ENCODE measurements at regions not wholly inside any gene's neighbourhood (a gene's known extent, or its start where the extent isn't known, plus 50 kb on each side); places are given as distances from the start of the nearest gene placed in this dataset.

- Mint-ChIP-seq H3K27me3 (no peaks in the 10 kb centered on the region), H3K36me3 (no peaks in the 10 kb centered on the region), H3K27ac (no peak overlapping the region), H3K4me1 (no peaks in the 10 kb centered on the region), H3K4me3 (no peak overlapping the region), H3K9me3 (peaks cover 0 to 6% (median 3%) of the 10 kb centered on the region in 8 donors)
- H3K27me3 ChIP-seq (ENCODE audit: insufficient read depth, low read length), result no peaks in the 10 kb centered on the region
- H3K27ac ChIP-seq (ENCODE audit: low read depth, low read length), result no peak overlapping the region
- H3K4me3 ChIP-seq (ENCODE audit: low read length in 2 of 2), result no peak overlapping the region
- CTCF ChIA-PET (ENCODE audit: partially characterized antibody), result no interaction called here
- H3K9me3 ChIP-seq (ENCODE audit: control insufficient read depth in 1 of 2, low read length in 2 of 2), result no peaks in the 10 kb centered on the region
- no peaks in the 10 kb centered on the region for H3K4me1 ChIP-seq (ENCODE audit: insufficient read depth, low read length)
- POLR2A ChIA-PET (ENCODE audit: partially characterized antibody), result no interaction called here
- DNase-seq, result no peak
- no peaks in the 10 kb centered on the region for H3K36me3 ChIP-seq (ENCODE audit: insufficient read depth, low read length)
- intact Hi-C loops (cut with micrococcal nuclease), result no loop called here
Observed at GRCh38 chr1:163924041-163924440, 602.3 kb downstream of the NUF2 start.

DNA sequence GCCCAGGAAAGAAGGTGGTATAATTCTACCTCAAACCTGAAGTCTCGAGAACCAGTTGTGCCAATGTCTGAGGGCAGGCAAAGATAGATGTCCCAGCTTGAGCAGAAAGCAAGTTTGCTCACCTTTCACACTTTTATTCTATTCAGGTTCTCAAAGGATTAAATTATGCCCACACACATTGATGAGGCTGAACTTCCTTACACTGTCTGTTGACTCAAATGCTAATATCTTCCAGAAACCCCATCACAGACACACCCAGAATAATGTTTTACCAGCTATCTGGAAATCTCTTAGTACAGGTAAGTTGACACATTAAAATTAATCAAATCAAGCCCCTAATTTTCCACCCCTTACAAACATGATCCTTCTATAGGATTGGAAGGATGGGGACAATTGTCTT is 605.7 kb downstream of the NUF2 start:
- Histone ChIP-seq H3K27ac (ENCODE audit: low read depth, low read length) (no peak overlapping the region), H3K4me1 (ENCODE audit: insufficient read depth, low read length) (no peaks in the 10 kb centered on the region), H3K27me3 (ENCODE audit: insufficient read depth, low read length) (no peaks in the 10 kb centered on the region), H3K4me3 (ENCODE audit: low read length in 2 of 2) (no peak overlapping the region), H3K9me3 (ENCODE audit: control insufficient read depth in 1 of 2, low read length in 2 of 2) (no peaks in the 10 kb centered on the region), H3K36me3 (ENCODE audit: insufficient read depth, low read length) (no peaks in the 10 kb centered on the region)
- H3K4me1 Mint-ChIP-seq, result no peaks in the 10 kb centered on the region
- no peaks in the 10 kb centered on the region for H3K36me3 Mint-ChIP-seq
- CTCF ChIA-PET (ENCODE audit: partially characterized antibody), result no interaction called here
- POLR2A ChIA-PET (ENCODE audit: partially characterized antibody), result no interaction called here
- H3K4me3 Mint-ChIP-seq, result no peak overlapping the region
- H3K9me3 Mint-ChIP-seq, result peaks cover 0 to 9% (median 3%) of the 10 kb centered on the region in 8 donors
- intact Hi-C loops (cut with micrococcal nuclease), result no loop called here
- H3K27me3 Mint-ChIP-seq, result no peaks in the 10 kb centered on the region
- H3K27ac Mint-ChIP-seq, result no peak overlapping the region
- DNase-seq, result no peak

DNA sequence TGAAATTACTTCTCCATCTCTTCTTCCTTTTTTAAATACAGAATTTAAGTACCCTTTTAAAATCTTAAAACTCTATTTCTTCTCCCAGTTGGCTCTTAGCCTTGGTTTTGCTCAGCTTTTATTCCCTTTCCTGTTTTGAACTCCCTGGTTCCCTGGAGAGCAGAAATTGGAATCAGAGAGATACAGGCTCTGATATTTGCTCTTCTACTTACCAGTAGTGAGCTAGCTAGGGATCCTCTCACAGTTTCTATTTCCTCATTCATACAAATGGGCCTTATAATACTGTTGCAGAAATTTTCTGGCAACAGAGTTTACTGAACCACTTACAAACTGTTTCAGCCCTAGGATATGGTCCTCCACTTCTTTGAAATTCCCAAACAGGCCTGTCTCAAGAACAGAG is 606.3 kb downstream of the NUF2 start:
- Histone ChIP-seq H3K27ac (ENCODE audit: low read depth, low read length) (no peak overlapping the region), H3K4me1 (ENCODE audit: insufficient read depth, low read length) (no peaks in the 10 kb centered on the region), H3K36me3 (ENCODE audit: insufficient read depth, low read length) (no peaks in the 10 kb centered on the region), H3K4me3 (ENCODE audit: low read length in 2 of 2) (no peak overlapping the region), H3K9me3 (ENCODE audit: control insufficient read depth in 1 of 2, low read length in 2 of 2) (no peaks in the 10 kb centered on the region), H3K27me3 (ENCODE audit: insufficient read depth, low read length) (no peaks in the 10 kb centered on the region)
- peaks cover 0 to 9% (median 4%) of the 10 kb centered on the region in 8 donors for H3K9me3 Mint-ChIP-seq
- intact Hi-C loops (cut with micrococcal nuclease), result no loop called here
- no peaks in the 10 kb centered on the region for H3K36me3 Mint-ChIP-seq
- POLR2A ChIA-PET (ENCODE audit: partially characterized antibody), result no interaction called here
- H3K27ac Mint-ChIP-seq, result no peak overlapping the region
- H3K27me3 Mint-ChIP-seq, result no peaks in the 10 kb centered on the region
- CTCF ChIA-PET (ENCODE audit: partially characterized antibody), result no interaction called here
- H3K4me3 Mint-ChIP-seq, result no peak overlapping the region
- no peaks in the 10 kb centered on the region for H3K4me1 Mint-ChIP-seq
- DNase-seq, result no peak

DNA sequence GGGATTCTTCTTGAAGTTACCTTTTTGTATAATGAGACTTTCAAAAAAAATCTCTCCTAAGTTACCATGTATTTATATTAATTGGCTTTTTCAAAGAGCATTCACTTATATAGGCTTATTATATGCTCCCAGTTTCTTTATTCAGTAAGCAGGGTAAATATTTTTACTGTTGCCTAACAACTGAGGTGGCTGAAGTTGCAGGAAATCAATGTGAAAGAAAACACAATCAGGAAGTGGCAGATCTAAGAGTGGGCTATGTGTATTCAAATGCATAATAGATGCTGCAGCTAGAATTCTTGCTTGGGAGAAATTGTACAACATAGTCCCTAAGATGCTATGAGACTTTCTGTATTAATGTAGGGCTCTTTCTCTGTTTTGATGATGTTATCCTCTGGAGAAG is 606.9 kb downstream of the NUF2 start:
- H3K27ac Mint-ChIP-seq, result no peak overlapping the region
- intact Hi-C loops (cut with micrococcal nuclease), result no loop called here
- H3K27me3 ChIP-seq (ENCODE audit: insufficient read depth, low read length), result no peaks in the 10 kb centered on the region
- ChIA-PET POLR2A (ENCODE audit: partially characterized antibody) (no interaction called here), CTCF (ENCODE audit: partially characterized antibody) (no interaction called here)
- H3K4me1 Mint-ChIP-seq, result no peaks in the 10 kb centered on the region
- H3K4me3 ChIP-seq (ENCODE audit: low read length in 2 of 2), result no peak overlapping the region
- no peak for DNase-seq
- peaks cover 0 to 9% (median 6%) of the 10 kb centered on the region in 8 donors for H3K9me3 Mint-ChIP-seq
- no peaks in the 10 kb centered on the region for H3K9me3 ChIP-seq (ENCODE audit: control insufficient read depth in 1 of 2, low read length in 2 of 2)
- no peaks in the 10 kb centered on the region for H3K4me1 ChIP-seq (ENCODE audit: insufficient read depth, low read length)
- no peak overlapping the region for H3K4me3 Mint-ChIP-seq
- H3K27ac ChIP-seq (ENCODE audit: low read depth, low read length), result no peak overlapping the region
- no peaks in the 10 kb centered on the region for H3K36me3 Mint-ChIP-seq
- no peaks in the 10 kb centered on the region for H3K36me3 ChIP-seq (ENCODE audit: insufficient read depth, low read length)
- H3K27me3 Mint-ChIP-seq, result no peaks in the 10 kb centered on the region

- no peaks in the 10 kb centered on the region for H3K4me1 Mint-ChIP-seq
- Histone ChIP-seq H3K36me3 (ENCODE audit: insufficient read depth, low read length) (no peaks in the 10 kb centered on the region), H3K27me3 (ENCODE audit: insufficient read depth, low read length) (no peaks in the 10 kb centered on the region), H3K27ac (ENCODE audit: low read depth, low read length) (no peak overlapping the region), H3K4me3 (ENCODE audit: low read length in 2 of 2) (no peak overlapping the region), H3K4me1 (ENCODE audit: insufficient read depth, low read length) (no peaks in the 10 kb centered on the region), H3K9me3 (ENCODE audit: control insufficient read depth in 1 of 2, low read length in 2 of 2) (no peaks in the 10 kb centered on the region)
- H3K27ac Mint-ChIP-seq, result no peak overlapping the region
- ChIA-PET CTCF (ENCODE audit: partially characterized antibody) (no interaction called here), POLR2A (ENCODE audit: partially characterized antibody) (no interaction called here)
- no peak for DNase-seq
- no peaks in the 10 kb centered on the region for H3K27me3 Mint-ChIP-seq
- H3K4me3 Mint-ChIP-seq, result no peak overlapping the region
- no peaks in the 10 kb centered on the region for H3K36me3 Mint-ChIP-seq
- peaks cover 0 to 13% (median 5%) of the 10 kb centered on the region in 8 donors for H3K9me3 Mint-ChIP-seq
- intact Hi-C loops (cut with micrococcal nuclease), result no loop called here
Observed at GRCh38 chr1:163932901-163933300, 611.1 kb downstream of the NUF2 start.

- no peak overlapping the region for H3K4me3 Mint-ChIP-seq
- CTCF ChIA-PET (ENCODE audit: partially characterized antibody), result no interaction called here
Observed at GRCh38 chr1:163933437-163933836, 611.7 kb downstream of the NUF2 start.

GRCh38 chr1:163935738-163936374 is 614.1 kb downstream of the NUF2 start:
- Histone ChIP-seq H3K27ac (ENCODE audit: low read depth, low read length) (no peak overlapping the region), H3K4me1 (ENCODE audit: insufficient read depth, low read length) (no peaks in the 10 kb centered on the region), H3K9me3 (ENCODE audit: control insufficient read depth in 1 of 2, low read length in 2 of 2) (no peaks in the 10 kb centered on the region), H3K27me3 (ENCODE audit: insufficient read depth, low read length) (no peaks in the 10 kb centered on the region), H3K4me3 (ENCODE audit: low read length in 2 of 2) (no peak overlapping the region), H3K36me3 (ENCODE audit: insufficient read depth, low read length) (no peaks in the 10 kb centered on the region)
- Mint-ChIP-seq H3K27me3 (no peaks in the 10 kb centered on the region), H3K4me3 (no peak overlapping the region), H3K27ac (no peak overlapping the region), H3K36me3 (no peaks in the 10 kb centered on the region), H3K9me3 (peaks cover 3 to 16% (median 6%) of the 10 kb centered on the region in 8 donors), H3K4me1 (no peaks in the 10 kb centered on the region)
- ChIA-PET POLR2A (ENCODE audit: partially characterized antibody) (no interaction called here), CTCF (ENCODE audit: partially characterized antibody) (no interaction called here)
- intact Hi-C loops (cut with micrococcal nuclease), result no loop called here
- DNase-seq, result no peak

More at GRCh38 chr1:163933437-163933836, 611.7 kb downstream of the NUF2 start:
- Mint-ChIP-seq H3K27ac (no peak overlapping the region), H3K36me3 (no peaks in the 10 kb centered on the region), H3K4me1 (no peaks in the 10 kb centered on the region), H3K27me3 (no peaks in the 10 kb centered on the region), H3K9me3 (peaks cover 0 to 13% (median 5%) of the 10 kb centered on the region in 8 donors)
- H3K9me3 ChIP-seq (ENCODE audit: control insufficient read depth in 1 of 2, low read length in 2 of 2), result no peaks in the 10 kb centered on the region
- H3K4me1 ChIP-seq (ENCODE audit: insufficient read depth, low read length), result no peaks in the 10 kb centered on the region
- POLR2A ChIA-PET (ENCODE audit: partially characterized antibody), result no interaction called here
- no peaks in the 10 kb centered on the region for H3K27me3 ChIP-seq (ENCODE audit: insufficient read depth, low read length)
- no peak overlapping the region for H3K4me3 ChIP-seq (ENCODE audit: low read length in 2 of 2)
- H3K27ac ChIP-seq (ENCODE audit: low read depth, low read length), result no peak overlapping the region
- H3K36me3 ChIP-seq (ENCODE audit: insufficient read depth, low read length), result no peaks in the 10 kb centered on the region
- DNase-seq, result no peak
- intact Hi-C loops (cut with micrococcal nuclease), result no loop called here

- intact Hi-C loops (cut with micrococcal nuclease), result no loop called here
- Mint-ChIP-seq H3K27me3 (no peaks in the 10 kb centered on the region), H3K36me3 (no peaks in the 10 kb centered on the region), H3K4me3 (no peak overlapping the region), H3K9me3 (peaks cover 4 to 34% (median 22%) of the 10 kb centered on the region in 8 donors), H3K27ac (no peak overlapping the region), H3K4me1 (no peaks in the 10 kb centered on the region)
- Histone ChIP-seq H3K36me3 (ENCODE audit: insufficient read depth, low read length) (no peaks in the 10 kb centered on the region), H3K4me3 (ENCODE audit: low read length in 2 of 2) (no peak overlapping the region), H3K9me3 (ENCODE audit: control insufficient read depth in 1 of 2, low read length in 2 of 2) (peaks cover 0 to 14% of the 10 kb centered on the region in 2 donors), H3K27me3 (ENCODE audit: insufficient read depth, low read length) (no peaks in the 10 kb centered on the region), H3K4me1 (ENCODE audit: insufficient read depth, low read length) (no peaks in the 10 kb centered on the region), H3K27ac (ENCODE audit: low read depth, low read length) (no peak overlapping the region)
- CTCF ChIA-PET (ENCODE audit: partially characterized antibody), result no interaction called here
- DNase-seq, result no peak
- POLR2A ChIA-PET (ENCODE audit: partially characterized antibody), result no interaction called here
Observed at GRCh38 chr1:163959622-163960021, 599.4 kb upstream of the PBX1 start.
